ENCODE measurements at regions not wholly inside any gene's neighbourhood (a gene's known extent, or its start where the extent isn't known, plus 50 kb on each side); places are given as distances from the start of the nearest gene placed in this dataset.

- no peak for DNase-seq (ENCODE audit: low spot score)
Observed at GRCh38 chr20:10724449-10725173, 50.8 kb upstream of the JAG1 start.

GRCh38 chr20:10728873-10729670, 55.3 kb upstream of the JAG1 start:
- no peak for DNase-seq (ENCODE audit: low spot score)

DNA sequence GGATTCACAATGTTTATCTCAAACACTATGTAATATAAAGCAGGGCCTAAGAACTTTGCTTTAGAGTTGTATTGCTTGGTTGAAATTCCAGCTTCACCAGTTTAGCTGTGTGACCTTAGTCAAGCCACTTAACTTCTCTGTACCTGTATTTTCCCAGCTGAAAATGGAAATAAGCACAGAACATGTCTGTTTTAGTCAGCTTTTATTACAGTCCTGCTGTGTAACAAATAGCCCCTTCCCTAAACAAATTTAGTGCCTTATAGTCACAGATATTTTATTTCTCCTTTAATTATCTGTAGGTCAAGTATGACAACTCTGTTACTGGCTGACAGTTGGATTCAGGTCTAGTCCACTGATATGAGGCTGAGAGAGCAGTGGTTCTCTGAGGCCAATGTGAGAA, 56.0 kb upstream of the JAG1 start:
- DNase-seq (ENCODE audit: low spot score), result no peak

- no peak for DNase-seq (ENCODE audit: low spot score)
Observed at GRCh38 chr20:10730629-10731183, 56.9 kb upstream of the JAG1 start.

GRCh38 chr20:10731190-10731965, 57.6 kb upstream of the JAG1 start:
- no peak for DNase-seq (ENCODE audit: low spot score)

DNA sequence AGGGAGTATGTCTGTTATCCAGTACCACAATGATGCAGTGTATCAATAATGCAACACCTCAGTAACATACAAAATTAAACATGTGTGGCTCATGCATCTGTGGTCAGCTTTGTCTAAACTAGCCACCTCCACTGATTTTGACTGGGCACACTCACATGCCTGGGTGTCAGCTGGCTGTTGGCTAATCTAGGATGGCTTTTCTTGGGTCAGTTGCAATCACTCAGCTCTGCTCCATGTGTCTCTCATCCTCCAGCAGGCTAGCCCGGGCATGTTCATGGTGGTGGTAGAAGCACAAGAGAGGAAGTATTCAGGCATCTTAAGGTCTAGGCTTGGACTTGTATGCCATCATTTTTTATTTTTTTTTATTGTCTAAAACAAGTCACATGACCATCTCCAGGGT, 59.3 kb upstream of the JAG1 start:
- DNase-seq (ENCODE audit: low spot score), result no peak

GRCh38 chr20:10735195-10735949, 61.6 kb upstream of the JAG1 start:
- no peak for DNase-seq (ENCODE audit: low spot score)

DNA sequence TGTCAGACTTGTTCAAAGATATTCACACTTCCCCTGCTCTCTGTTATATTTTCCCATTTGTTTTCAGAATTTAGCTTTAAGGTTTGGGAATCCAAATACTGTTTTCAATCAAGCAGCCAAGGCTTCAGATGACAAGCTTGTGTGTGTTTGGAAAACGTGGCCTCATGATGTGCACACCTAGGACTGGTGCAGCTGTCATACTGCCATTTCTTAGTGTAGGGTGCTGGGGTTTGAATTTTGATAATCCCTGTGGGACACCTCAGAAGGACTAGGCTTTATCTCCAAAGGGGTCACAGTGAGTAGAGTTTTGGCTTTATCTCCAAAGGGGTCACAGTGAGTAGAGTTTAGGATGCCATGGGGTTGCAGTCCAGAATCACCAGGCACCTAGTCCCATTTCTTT, 65.3 kb upstream of the JAG1 start:
- no peak for DNase-seq (ENCODE audit: low spot score)

DNA sequence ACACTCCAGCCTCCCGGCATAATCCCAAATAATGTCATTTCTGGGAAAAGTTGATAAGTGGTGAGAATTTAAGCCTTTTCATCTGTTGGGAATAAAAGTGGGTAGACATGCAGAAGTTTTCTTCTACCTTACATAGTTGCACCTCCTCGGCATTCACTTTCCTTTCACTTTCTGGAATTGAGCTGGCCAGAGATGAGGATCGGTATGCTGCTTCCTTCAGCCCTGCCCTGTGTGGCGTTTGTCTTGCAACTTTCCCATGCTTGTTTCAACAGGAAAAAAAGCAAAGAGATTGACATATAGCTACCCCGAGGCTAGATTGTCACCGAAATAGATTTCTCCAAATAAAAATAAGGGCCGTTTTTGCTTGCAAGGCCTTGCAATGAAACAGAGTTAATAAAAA, 65.8 kb upstream of the JAG1 start:
- DNase-seq (ENCODE audit: low spot score), result no peak

DNA sequence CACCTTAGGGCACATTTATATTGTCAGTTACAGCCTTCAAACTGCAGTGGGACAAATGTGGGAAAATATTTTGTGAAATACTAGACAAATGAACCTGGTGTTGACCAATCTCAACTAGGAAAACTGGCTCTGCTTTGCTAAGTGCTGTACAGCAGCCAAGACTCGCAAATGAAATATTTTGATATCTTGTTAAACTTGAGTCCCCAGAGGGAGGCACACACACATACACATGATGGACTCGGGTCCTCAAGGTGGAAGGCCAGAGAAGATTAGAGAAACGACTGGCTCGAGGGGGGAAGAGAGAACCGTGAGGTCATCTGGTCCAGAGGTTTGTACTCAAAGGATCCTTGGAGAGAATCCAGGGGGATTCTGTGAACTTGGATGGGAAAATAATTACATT, 67.3 kb upstream of the JAG1 start:
- DNase-seq (ENCODE audit: low spot score), result no peak

- DNase-seq (ENCODE audit: low spot score), result no peak
Observed at GRCh38 chr20:10745790-10746189, 72.0 kb upstream of the JAG1 start.

DNA sequence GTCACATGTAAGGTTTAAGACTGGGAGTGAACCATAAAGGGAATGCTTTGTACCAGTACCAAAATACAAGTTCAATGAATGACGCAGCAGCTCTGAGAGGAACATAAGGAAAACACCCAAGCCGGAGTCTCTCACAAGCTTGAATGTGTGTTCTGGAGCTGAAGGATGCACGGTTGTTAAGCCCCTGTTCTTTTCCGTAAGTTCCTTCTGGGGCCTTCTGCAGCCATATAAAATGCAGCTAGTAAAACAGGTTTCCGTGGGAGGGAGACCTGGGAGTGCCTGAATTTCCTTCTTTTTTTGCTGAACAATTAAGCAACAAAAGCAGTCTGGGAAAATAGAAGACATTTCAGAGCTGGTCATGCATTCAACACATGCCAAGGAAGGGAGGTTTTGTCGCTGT, 73.2 kb upstream of the JAG1 start:
- no peak for DNase-seq (ENCODE audit: low spot score)

DNA sequence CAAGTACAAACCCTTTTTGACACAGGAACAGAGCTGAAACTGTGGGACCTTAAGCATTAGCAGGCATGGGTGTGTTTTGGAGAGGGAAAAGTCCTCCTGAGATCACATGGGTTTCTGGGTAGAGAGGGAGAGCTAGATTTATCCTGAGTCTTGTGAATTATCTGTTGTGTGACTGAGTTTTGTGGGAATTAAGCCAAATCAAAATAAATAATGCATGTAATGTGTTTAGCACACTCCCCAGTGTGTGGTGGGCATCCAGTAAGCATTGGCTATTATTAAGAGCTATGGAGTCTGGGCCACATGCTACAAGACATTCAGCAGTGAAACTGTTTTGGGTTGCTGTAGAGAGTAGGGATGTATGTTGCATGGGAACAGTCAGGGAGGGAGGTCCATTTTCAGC, 75.3 kb upstream of the JAG1 start:
- DNase-seq (ENCODE audit: low spot score), result no peak

DNA sequence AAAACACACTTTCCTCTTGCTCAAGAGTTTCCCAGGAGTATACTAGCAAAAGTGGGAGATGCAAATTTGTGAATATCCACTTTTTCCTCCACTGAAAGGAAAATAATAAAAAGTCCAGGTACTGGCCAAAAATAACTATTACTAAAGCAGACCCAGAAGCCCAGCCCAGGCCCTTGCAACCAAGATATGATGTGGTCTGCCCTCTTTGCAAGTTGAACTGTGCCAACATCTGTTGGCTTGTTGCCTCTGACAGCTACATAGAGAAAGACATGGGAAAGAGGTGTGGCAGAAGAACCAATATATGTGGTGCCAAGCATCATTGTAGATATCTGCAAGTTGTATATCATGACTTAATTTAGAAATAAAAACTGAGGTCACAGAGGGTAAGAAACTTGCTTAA, 78.4 kb upstream of the JAG1 start:
- DNase-seq (ENCODE audit: low spot score), result no peak

DNA sequence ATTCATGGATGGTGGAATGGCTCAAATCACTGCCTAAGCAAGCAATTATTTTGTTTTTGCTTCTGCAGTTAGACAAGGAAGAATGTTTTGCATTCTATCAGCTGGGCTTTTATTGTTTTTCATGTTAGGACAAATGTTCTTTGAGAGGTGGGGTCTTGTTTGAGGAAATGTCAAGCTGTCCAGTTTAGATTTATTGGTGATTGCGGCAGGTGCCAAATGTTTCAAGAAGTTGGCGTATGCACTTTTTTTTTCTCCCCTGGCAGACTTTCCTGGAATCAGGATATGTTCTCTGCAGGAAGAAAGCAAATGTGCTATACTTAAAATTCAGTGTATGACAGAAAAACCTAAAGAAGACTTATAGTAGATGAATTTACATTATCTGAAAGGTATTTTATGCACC, 81.0 kb upstream of the JAG1 start:
- DNase-seq (ENCODE audit: low spot score), result no peak

- DNase-seq (ENCODE audit: low spot score), result no peak
Observed at GRCh38 chr20:10758446-10758845, 84.6 kb upstream of the JAG1 start.

GRCh38 chr20:10761232-10761631, 87.4 kb upstream of the JAG1 start:
- DNase-seq (ENCODE audit: low spot score), result no peak

DNA sequence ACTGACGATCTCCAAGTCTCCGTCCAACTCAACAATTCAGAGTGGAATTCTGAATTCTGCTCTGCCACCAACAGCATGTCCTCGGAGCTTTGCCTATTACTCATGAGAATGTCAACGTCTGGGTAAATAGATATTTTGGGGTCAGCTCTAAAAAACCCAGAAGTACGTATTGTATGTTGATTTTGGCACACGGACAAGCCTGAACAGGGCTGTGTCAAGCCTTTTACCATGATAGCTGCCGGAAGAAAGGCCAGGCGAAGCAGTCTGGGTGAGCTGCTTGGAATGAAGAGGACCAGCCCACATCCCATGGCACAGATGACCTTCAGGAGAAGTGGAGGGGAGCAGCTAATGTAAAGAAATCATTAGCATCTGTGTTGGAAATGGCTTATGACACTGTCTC, 88.0 kb upstream of the JAG1 start:
- DNase-seq (ENCODE audit: low spot score), result no peak

GRCh38 chr20:10762216-10762615, 88.4 kb upstream of the JAG1 start:
- no peak for DNase-seq (ENCODE audit: low spot score)

DNA sequence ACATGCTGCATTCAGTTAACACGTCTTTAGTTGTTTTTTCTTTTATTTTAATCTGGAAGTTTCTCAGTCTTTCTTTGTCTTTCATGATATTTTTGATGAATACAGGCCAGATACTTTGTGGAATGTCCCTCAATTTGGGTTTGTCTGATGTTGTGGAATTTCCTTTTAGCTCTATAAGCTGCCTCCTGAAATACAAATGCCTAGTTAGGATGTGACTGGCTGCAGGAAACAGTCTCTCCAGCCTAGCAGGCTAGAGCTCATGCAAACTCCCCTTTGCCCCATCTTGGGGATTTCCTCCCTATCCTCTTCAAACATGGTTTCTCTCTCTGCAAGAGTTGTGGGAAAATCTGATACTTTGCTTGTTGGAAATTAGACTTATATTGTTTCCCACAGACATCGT, 89.3 kb upstream of the JAG1 start:
- no peak for DNase-seq (ENCODE audit: low spot score)

DNA sequence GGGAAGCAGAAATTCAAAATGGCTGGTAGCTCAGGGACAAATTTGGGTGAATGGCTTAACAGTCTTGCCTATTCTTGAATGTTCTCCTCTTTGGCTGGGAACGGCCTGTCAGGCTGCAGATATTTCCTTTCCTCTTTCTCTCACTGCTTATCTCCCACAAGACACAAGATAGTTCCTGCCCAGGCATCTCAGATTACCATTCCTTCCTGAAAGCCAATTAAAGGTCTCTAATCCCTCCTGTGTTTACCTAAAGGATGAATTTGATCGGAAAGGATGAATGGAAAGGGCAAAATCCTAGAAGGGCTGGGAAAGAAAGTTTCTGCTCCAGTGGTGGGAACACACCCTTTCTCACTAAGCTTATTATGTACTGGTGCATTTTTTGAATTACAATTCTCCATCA, 95.9 kb upstream of the JAG1 start:
- DNase-seq (ENCODE audit: low spot score), result no peak

DNA sequence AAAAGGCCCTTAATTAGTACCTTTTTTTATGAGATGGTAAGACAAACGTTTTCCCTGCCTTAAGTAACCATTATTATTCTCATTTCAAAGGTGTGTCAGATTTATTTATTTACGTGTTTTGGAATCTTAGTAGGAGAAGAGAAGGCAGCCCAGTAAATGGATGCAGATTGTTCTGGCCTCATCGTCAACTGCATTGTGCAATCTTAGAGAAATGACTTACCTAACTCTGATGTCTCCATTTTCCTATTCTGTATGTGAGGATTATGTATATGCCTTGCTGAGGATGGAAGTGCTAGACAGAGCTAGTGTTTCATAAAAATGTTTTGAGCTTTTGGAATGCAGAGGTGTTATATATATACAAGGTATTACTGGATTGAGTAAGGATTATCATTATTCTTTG, 97.0 kb upstream of the JAG1 start:
- no peak for DNase-seq (ENCODE audit: low spot score)
